ENCODE measurements at regions not wholly inside any gene's neighbourhood (a gene's known extent, or its start where the extent isn't known, plus 50 kb on each side); places are given as distances from the start of the nearest gene placed in this dataset.

GRCh38 chr6:165817148-165817547 lies 154.1 kb upstream of the PDE10A start:
- DNase-seq: no peak

- DNase-seq: no peak
Measured at GRCh38 chr6:165814679-165815078, 151.6 kb upstream of the PDE10A start.

GRCh38 chr6:165811512-165811911 lies 148.5 kb upstream of the PDE10A start:
- DNase-seq: no peak

- no peak for DNase-seq
Measured at GRCh38 chr6:165808021-165808420, 145.0 kb upstream of the PDE10A start.

- DNase-seq: no peak
Measured at GRCh38 chr6:165807249-165807960, 144.4 kb upstream of the PDE10A start.

GRCh38 chr6:165806126-165806810 lies 143.2 kb upstream of the PDE10A start:
- no peak for DNase-seq

GRCh38 chr6:165805636-165806035 lies 142.6 kb upstream of the PDE10A start:
- no peak for DNase-seq

GRCh38 chr6:165805067-165805555 lies 142.1 kb upstream of the PDE10A start:
- DNase-seq: no peak

GRCh38 chr6:165804331-165805066 lies 141.5 kb upstream of the PDE10A start:
- no peak for DNase-seq

- no peak for DNase-seq
Measured at GRCh38 chr6:165800337-165800736, 137.3 kb upstream of the PDE10A start.

GRCh38 chr6:165799391-165800153 lies 136.5 kb upstream of the PDE10A start:
- DNase-seq: no peak

- DNase-seq: no peak
Measured at GRCh38 chr6:165798991-165799390, 135.9 kb upstream of the PDE10A start.

GRCh38 chr6:165794179-165794601 lies 131.1 kb upstream of the PDE10A start:
- DNase-seq: no peak

- no peak for DNase-seq
Measured at GRCh38 chr6:165793287-165793825, 130.3 kb upstream of the PDE10A start.

- DNase-seq: no peak
Measured at GRCh38 chr6:165791876-165792437, 128.9 kb upstream of the PDE10A start.

GRCh38 chr6:165791306-165791705 lies 128.3 kb upstream of the PDE10A start:
- no peak for DNase-seq

- no peak for DNase-seq
Measured at GRCh38 chr6:165782812-165783211, 119.8 kb upstream of the PDE10A start.

- no peak for DNase-seq
Measured at GRCh38 chr6:165782134-165782533, 119.1 kb upstream of the PDE10A start.

- DNase-seq: no peak
Measured at GRCh38 chr6:165777680-165778079, 114.6 kb upstream of the PDE10A start.

- DNase-seq: no peak
Measured at GRCh38 chr6:165776691-165777090, 113.7 kb upstream of the PDE10A start.

- DNase-seq: no peak
Measured at GRCh38 chr6:165775721-165776120, 112.7 kb upstream of the PDE10A start.

GRCh38 chr6:165774903-165775601 lies 112.0 kb upstream of the PDE10A start:
- DNase-seq: no peak

All from CD4-positive, alpha-beta T cell treated with Interferon gamma for 1 hour (primary cell).